Natural killer cell treated with Interleukin-12 subunit alpha and Interleukin-12 subunit beta and Interleukin-15 and Interleukin-18, amount 100 ng/mL, for 72 hours (primary cell): ENCODE measurements at regions not wholly inside any gene's neighbourhood (a gene's known extent, or its start where the extent isn't known, plus 50 kb on each side); places are given as distances from the start of the nearest gene placed in this dataset.
"Not testable (repeated sequence)": the region's sequence is repeated elsewhere in the genome, so short reads cannot be mapped to it uniquely, and the experiment has no call there.

Experiments
- ATAC-seq, 2 donors: fragments of 150-1000 bp; cut with Tn5 transposase in 1 of 2; sonication (Bioruptor Pico), chemical (Tn5 transposase) in 1 of 2; 2 replicates each; pipeline ENCODE4 v1.10.0; 2021
- DNase-seq: peaks from one replicate; pipeline ENCODE4 v3.0.0; 2022; ENCODE audit warnings: low spot score
- H3K27ac Mint-ChIP-seq, 2 donors: 1 replicate in 1 of 2; 2 replicates in 1 of 2; pipeline ENCODE4 v1.8.0; 2022; ENCODE audit warnings: mixed read lengths in 2 of 2, mild to moderate bottlenecking in 1 of 2, moderate library complexity in 1 of 2
- H3K27me3 Mint-ChIP-seq, 2 donors: 1 replicate in 1 of 2; 2 replicates in 1 of 2; pipeline ENCODE4 v1.8.0; 2022; ENCODE audit warnings: mixed read lengths in 2 of 2
- H3K36me3 Mint-ChIP-seq: one replicate; pipeline ENCODE4 v1.8.0; 2022; ENCODE audit warnings: mixed read lengths
- H3K4me1 Mint-ChIP-seq, 2 donors: 1 replicate in 1 of 2; 2 replicates in 1 of 2; pipeline ENCODE4 v1.8.0; 2022; ENCODE audit warnings: low read depth in 2 of 2, mixed read lengths in 2 of 2, mild to moderate bottlenecking in 1 of 2
- H3K4me3 Mint-ChIP-seq: one replicate; pipeline ENCODE4 v1.8.0; 2022; ENCODE audit warnings: mixed read lengths
- H3K9me3 Mint-ChIP-seq: 2 replicates; pipeline ENCODE4 v1.8.0; 2022; ENCODE audit warnings: mixed read lengths

DNA sequence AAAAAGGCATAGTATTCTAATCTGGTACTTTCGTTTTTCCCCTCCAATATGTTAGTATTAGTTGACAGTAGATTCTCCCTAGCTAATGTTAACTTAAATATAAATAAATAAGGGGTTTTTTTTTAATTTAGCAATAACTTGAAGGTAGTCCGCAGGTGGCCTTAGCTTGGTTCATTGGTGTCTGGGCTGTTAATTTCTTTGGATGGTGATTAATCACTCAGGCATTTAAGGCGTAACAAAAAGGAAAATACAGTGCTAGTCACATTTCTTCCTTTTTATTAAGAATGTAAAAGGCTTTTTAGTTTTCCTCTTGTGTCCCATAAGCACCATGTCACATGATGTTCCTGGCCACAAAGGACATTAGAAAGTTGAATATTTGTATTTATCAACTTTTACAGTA, 161.0 kb upstream of the POT1 start:
- no peaks in the 10 kb centered on the region for H3K9me3 Mint-ChIP-seq
- no peak overlapping the region for H3K4me3 Mint-ChIP-seq
- no peak for ATAC-seq
- DNase-seq, result no peak
- no peaks in the 10 kb centered on the region for H3K27me3 Mint-ChIP-seq
- no peaks in the 10 kb centered on the region for H3K36me3 Mint-ChIP-seq
- H3K4me1 Mint-ChIP-seq, result no peaks in the 10 kb centered on the region
- no peak overlapping the region for H3K27ac Mint-ChIP-seq

DNA sequence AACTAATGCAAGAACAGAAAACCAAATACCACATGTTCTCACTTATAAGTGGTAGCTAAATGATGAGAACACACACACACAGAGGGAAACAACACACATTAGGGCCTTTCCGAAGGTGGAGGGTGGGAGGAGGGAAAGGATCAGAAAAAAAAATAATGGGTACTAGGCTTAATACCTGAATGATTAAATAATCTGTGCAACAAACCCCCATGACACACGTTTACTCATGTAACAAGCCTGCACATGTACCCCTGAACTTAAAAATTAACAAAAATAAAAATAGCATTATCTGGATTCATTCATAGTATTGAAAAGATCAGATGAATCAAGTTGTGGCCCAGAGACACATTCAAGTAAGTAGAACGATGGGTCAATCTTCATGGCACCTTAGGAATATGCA, 159.5 kb upstream of the POT1 start:
- Mint-ChIP-seq H3K27ac (no peak overlapping the region), H3K9me3 (no peaks in the 10 kb centered on the region), H3K4me3 (no peak overlapping the region), H3K36me3 (no peaks in the 10 kb centered on the region), H3K27me3 (no peaks in the 10 kb centered on the region), H3K4me1 (no peaks in the 10 kb centered on the region)
- no peak for DNase-seq
- no peak for ATAC-seq

DNA sequence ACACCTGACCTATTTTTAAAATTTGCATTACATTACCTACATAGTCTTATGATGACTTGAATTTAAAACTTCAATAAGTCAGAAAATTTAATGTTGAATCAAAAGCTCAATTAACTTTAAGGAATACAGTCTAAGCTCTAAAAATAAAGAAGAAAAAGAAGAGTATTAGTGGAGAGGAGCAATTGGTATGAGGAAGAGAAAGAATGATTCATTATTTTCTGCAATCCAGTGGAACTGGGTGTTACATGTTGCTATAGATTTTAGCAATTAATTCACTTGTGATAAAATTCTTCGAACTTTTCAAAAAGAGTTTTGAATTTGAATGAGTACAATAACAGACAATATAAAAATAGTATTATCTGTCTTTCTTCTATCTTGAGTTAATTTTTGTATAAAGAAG, 158.9 kb upstream of the POT1 start:
- Mint-ChIP-seq H3K36me3 (no peaks in the 10 kb centered on the region), H3K4me3 (no peak overlapping the region), H3K27me3 (no peaks in the 10 kb centered on the region), H3K9me3 (no peaks in the 10 kb centered on the region), H3K4me1 (no peaks in the 10 kb centered on the region), H3K27ac (no peak overlapping the region)
- DNase-seq (no peak), ATAC-seq (no peak)

DNA sequence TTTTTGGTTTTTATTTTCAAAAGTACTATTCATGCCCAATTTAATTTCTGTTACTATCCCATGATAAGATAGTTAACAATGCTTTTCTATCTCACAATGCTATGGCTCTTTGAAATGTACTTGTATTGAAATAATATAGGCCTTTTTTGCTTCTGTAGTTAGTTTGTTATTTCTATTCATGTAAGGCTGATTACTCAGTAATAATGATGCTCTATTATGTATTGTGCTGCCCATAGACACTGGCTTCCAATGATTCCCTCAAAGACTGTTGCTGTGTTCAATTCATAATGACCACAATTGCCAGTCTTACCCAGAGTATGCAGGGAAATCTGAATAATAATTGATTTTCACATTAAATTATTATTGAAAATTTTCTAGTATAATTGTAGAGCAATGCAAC, 155.5 kb upstream of the POT1 start:
- Mint-ChIP-seq H3K27me3 (no peaks in the 10 kb centered on the region), H3K4me1 (no peaks in the 10 kb centered on the region)
- no peak for ATAC-seq

DNA sequence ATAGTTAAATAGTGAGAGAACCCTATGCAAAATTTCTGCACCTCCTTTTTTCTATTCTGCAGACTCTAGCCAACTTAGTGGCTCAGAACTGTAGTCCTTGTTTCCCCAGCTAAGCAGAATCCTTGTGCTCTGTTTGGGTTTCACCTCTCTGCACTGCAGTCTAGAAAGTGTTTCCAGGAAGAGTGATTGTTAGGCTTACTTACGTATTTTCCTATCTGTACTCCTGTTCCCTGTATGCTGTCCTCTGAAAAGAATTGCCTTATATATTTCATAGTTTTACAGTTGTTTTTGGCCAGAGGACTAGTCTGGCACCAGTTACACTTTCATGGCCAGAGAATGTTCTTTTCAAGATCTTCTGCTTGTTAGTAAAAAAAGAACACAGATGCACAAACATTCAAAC, 154.6 kb upstream of the POT1 start:
- Mint-ChIP-seq H3K27me3 (no peaks in the 10 kb centered on the region), H3K4me1 (no peaks in the 10 kb centered on the region), H3K4me3 (no peak overlapping the region), H3K9me3 (no peaks in the 10 kb centered on the region), H3K27ac (no peak overlapping the region), H3K36me3 (no peaks in the 10 kb centered on the region)
- DNase-seq (no peak), ATAC-seq (no peak)

More for the DNA sequence above, 155.5 kb upstream of the POT1 start:
- Mint-ChIP-seq H3K4me3 (no peak overlapping the region), H3K36me3 (no peaks in the 10 kb centered on the region), H3K27ac (no peak overlapping the region), H3K9me3 (no peaks in the 10 kb centered on the region)
- no peak for DNase-seq

DNA sequence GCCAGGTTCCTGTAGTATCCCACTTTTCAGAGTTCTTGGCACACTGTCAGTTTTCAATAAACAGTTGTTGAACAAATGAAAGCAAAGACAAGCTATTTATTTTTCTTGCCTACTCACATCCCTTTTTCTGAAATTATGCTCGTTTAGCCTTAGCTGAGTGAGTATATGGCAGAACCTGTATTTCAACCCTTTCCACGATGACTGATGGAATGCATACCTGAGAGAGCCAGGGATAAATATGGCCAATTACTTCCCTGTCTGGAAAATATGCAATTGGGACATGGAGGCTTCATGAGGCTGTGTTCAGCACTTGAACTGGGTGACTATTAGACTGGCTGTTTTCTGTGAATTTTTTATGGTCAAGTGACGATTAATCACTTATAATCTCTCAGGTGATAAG, 144.5 kb upstream of the POT1 start:
- H3K4me1 Mint-ChIP-seq, result no peaks in the 10 kb centered on the region
- no peak overlapping the region for H3K4me3 Mint-ChIP-seq

DNA sequence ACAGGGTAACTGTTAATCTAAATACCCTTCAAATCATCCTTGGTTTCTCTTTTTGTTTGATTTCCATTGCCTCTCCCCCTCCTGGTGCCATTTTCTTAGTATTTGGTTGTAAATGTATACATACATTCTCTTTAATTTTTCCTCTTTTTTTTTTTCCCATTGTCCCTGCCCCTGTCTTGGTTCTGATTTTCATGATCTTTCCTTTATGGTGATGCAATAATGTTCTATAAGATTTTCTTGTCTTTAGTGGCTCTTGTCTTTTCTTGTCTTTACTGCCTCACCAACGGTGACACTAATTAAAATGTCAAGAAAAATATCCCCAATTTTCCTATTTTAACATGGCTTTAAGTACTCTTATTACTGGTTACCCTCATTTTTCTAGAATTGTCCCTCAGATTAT, 135.9 kb upstream of the POT1 start:
- no peaks in the 10 kb centered on the region for H3K36me3 Mint-ChIP-seq
- no peak overlapping the region for H3K4me3 Mint-ChIP-seq
- DNase-seq, result no peak
- H3K27ac Mint-ChIP-seq, result no peak overlapping the region
- ATAC-seq, result no peak
- no peaks in the 10 kb centered on the region for H3K27me3 Mint-ChIP-seq
- H3K4me1 Mint-ChIP-seq, result no peaks in the 10 kb centered on the region
- no peaks in the 10 kb centered on the region for H3K9me3 Mint-ChIP-seq

More for the DNA sequence above, 144.5 kb upstream of the POT1 start:
- DNase-seq (no peak), ATAC-seq (no peak)
- Mint-ChIP-seq H3K27me3 (no peaks in the 10 kb centered on the region), H3K36me3 (peaks cover 10% of the 10 kb centered on the region), H3K9me3 (peaks cover 12% of the 10 kb centered on the region), H3K27ac (no peak overlapping the region)

DNA sequence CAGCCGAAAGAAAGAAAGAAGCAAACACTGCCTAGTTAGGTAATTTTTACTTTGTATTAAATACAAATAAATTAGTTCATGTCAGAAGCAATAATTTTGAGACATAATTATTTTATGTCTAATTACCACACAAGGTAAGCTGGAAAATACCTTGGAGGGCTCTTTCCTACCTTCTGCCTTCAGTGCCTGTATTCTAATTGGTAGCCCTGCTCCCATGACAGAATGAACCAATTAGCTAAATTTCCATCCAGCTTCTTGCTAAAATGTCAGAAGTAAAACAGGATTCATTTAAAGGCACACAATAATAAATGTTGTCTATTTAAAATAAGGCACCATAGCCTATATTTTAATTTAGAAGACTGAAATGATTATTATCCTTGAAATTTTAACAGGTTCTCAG, 135.4 kb upstream of the POT1 start:
- H3K27me3 Mint-ChIP-seq, result no peaks in the 10 kb centered on the region
- H3K4me1 Mint-ChIP-seq, result no peaks in the 10 kb centered on the region
- DNase-seq, result no peak
- ATAC-seq, result no peak
- H3K9me3 Mint-ChIP-seq, result no peaks in the 10 kb centered on the region
- H3K27ac Mint-ChIP-seq, result no peak overlapping the region
- H3K4me3 Mint-ChIP-seq, result no peak overlapping the region
- no peaks in the 10 kb centered on the region for H3K36me3 Mint-ChIP-seq

DNA sequence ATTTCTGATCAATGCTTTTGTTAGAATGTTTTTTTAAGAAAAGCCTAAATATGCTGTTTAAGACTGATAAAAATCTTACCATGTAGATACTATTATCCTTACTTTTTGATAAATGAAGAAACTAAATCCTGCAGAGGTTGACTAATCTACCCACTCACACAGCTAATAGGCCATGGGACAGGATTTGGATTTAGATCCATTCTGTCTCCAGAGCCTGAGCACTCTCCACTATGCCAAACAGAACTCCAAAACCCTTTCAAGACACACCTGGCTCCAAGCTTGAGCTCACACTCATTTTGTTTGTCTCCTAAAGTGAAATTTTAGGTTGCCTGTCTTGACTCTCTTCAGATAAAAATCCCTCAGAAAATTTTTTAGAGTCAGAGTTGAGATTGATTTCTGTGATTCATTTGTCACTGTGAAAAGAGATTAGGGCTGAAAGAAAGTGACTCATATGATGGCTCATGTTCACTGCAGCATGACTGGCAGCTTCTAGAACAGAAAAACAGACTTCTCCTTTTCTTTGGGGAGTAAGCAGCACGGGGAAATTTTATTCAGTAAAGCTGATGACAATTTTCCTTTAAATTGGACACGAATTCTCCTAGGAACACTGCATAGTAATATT, 132.3 kb upstream of the POT1 start:
- no peak for ATAC-seq
- no peak for DNase-seq
- Mint-ChIP-seq H3K36me3 (no peaks in the 10 kb centered on the region), H3K27me3 (peaks cover 0 to 3% of the 10 kb centered on the region in 2 donors), H3K9me3 (no peaks in the 10 kb centered on the region), H3K27ac (no peak overlapping the region), H3K4me1 (no peaks in the 10 kb centered on the region), H3K4me3 (no peak overlapping the region)

DNA sequence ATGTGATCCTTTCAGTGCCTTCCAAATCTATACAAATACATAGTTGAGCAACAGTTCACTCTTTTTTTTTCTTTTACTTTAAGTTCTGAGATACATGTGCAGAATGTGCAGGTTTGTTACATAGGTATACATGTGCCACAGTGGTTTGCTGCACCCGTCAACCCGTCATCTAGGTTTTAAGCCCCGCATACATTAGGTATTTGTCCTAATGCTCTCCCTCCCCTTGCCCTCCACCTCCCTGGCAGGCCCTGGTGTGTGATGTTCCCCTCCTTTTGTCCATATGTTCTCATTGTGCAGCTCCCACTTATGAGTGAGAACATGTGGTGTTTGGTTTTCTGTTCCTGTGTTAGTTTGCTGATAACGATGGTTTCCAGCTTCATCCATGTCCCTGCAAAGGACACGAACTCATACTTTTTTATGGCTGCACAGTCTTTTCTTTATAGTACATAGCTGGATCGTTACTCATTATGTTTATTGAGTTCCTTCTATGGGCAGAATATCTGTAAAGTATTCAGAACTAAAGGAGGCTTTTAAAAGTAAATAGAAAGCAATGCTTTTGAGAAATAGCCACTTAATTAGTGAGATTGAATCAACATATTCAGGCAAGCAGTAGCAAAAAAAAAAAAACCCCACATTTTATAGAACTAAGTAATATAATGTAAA, 131.6 kb upstream of the POT1 start:
- H3K27ac Mint-ChIP-seq, H3K27me3 Mint-ChIP-seq, H3K4me1 Mint-ChIP-seq, H3K4me3 Mint-ChIP-seq, ATAC-seq, H3K9me3 Mint-ChIP-seq, H3K36me3 Mint-ChIP-seq, DNase-seq: not testable (repeated sequence)

DNA sequence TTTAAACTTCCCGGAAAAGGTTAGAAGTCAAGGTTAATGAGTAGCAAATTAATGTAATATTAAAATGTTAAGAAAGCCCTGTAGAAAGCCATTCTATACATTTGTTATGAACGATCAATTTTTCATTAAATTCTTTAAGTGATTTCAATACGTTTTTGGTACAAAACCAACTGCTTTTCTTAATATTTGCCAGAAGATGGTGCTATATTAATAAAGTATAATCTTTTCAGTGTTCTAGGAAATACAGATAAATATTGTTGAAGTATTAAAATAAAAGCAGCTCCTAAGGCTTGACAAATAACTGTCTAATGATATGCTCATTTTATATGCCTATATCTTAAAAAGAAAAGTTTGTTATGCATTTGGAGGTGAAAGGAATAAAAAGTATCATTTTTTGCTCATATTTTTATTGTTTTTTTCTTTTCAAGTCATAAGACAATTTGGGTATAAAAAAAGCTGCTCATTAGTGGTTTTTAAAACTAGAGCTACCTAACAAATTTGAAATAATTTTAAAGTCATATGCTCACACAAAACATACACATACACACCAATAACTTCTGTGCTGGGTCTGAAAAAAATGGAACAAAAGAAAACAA, 130.3 kb upstream of the POT1 start:
- H3K27me3 Mint-ChIP-seq, result peaks cover 0 to 3% of the 10 kb centered on the region in 2 donors
- no peaks in the 10 kb centered on the region for H3K9me3 Mint-ChIP-seq
- no peaks in the 10 kb centered on the region for H3K4me1 Mint-ChIP-seq
- H3K4me3 Mint-ChIP-seq, result no peak overlapping the region
- no peak overlapping the region for H3K27ac Mint-ChIP-seq
- no peaks in the 10 kb centered on the region for H3K36me3 Mint-ChIP-seq
- no peak for ATAC-seq
- DNase-seq, result no peak

DNA sequence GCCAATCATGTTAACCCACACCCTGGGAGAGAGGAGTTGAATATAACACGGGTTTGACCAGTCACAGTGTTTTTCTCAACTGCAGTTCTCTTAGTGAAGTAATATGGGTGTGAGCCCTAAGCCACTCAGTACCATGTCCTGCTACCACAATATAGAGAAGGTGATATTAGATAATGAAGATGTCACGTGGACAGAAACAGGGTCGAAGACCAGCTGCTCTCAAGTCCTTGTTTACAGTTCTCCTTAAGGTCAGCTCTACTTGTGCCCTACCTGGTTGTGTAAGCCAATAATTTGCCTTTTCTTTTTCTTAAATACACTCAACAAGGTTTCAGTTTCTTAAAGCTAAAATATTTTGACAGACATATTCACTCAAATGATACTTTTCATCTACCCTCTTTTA, 128.3 kb upstream of the POT1 start:
- no peaks in the 10 kb centered on the region for H3K4me1 Mint-ChIP-seq
- no peaks in the 10 kb centered on the region for H3K36me3 Mint-ChIP-seq
- DNase-seq (no peak), ATAC-seq (no peak)
- H3K9me3 Mint-ChIP-seq, result no peaks in the 10 kb centered on the region
- H3K27ac Mint-ChIP-seq, result no peak overlapping the region
- no peak overlapping the region for H3K4me3 Mint-ChIP-seq
- H3K27me3 Mint-ChIP-seq, result peaks cover 0 to 3% of the 10 kb centered on the region in 2 donors

DNA sequence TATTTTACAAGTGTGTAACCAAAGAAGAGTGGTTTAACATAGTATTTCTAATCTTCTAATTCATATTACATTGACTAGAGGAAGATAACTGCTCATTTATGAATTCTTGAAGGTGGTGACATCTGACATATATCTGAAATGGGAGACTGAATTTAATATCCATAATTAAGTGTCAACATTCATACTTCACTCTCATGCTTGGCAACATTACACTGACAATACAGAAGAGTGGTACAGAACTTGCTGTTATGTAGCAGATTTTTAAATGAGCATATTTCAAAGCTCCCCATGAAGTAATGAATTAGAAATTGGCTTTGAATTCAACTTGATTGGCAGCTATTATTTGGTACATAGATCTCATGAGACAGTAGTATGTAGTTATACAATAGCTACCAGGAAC, 125.8 kb upstream of the POT1 start:
- ATAC-seq, result no peak
- no peaks in the 10 kb centered on the region for H3K4me1 Mint-ChIP-seq
- no peak overlapping the region for H3K27ac Mint-ChIP-seq
- DNase-seq, result no peak
- no peaks in the 10 kb centered on the region for H3K9me3 Mint-ChIP-seq
- H3K36me3 Mint-ChIP-seq, result no peaks in the 10 kb centered on the region
- H3K27me3 Mint-ChIP-seq, result peaks cover 0 to 3% of the 10 kb centered on the region in 2 donors
- no peak overlapping the region for H3K4me3 Mint-ChIP-seq

DNA sequence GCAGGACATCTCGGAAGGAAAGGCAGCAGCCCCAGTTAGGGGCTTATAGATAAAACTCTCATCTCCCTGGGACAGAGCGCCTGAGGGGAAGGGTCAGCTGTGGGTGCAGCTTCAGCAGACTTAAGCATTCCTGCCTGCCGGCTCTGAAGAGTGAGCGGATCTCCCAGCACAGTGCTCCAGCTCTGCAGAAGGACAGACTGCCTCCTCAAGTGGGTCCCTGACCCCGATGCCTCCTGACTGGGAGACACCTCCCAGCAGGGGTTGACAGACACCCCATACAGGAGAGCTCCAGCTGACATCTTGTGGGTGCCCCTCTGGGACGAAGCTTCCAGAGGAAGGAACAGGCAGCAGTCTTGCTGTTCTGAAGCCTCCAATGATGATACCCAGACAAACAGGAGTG, 117.1 kb upstream of the POT1 start:
- Mint-ChIP-seq H3K4me3 (no peak overlapping the region), H3K4me1 (no peaks in the 10 kb centered on the region)

More for the DNA sequence above, 117.1 kb upstream of the POT1 start:
- H3K36me3 Mint-ChIP-seq, result no peaks in the 10 kb centered on the region
- DNase-seq (no peak), ATAC-seq (no peak)
- no peak overlapping the region for H3K27ac Mint-ChIP-seq
- peaks cover 14% of the 10 kb centered on the region for H3K9me3 Mint-ChIP-seq
- no peaks in the 10 kb centered on the region for H3K27me3 Mint-ChIP-seq
